H1 (cell line): ENCODE measurements at regions not wholly inside any gene's neighbourhood (a gene's known extent, or its start where the extent isn't known, plus 50 kb on each side); places are given as distances from the start of the nearest gene placed in this dataset.

Experiments used
- CTCF ChIA-PET: fragments of 300-600 bp; sonication (Branson Sonifier 250); formaldehyde crosslinking; loops from one replicate; lab custom pipeline; 2021; ENCODE audit not compliant: partially characterized antibody; lab: Charles Lee
- POLR2A ChIA-PET: fragments of 300-600 bp; sonication (Branson Sonifier 250); formaldehyde crosslinking; loops from one replicate; lab custom pipeline; 2021; ENCODE audit warnings: inconsistent platforms; ENCODE audit not compliant: partially characterized antibody; lab: Charles Lee
- DNase-seq, 2 experiments: peaks; one replicate each; pipeline versions ENCODE4 v3.0.0 to v3.0.0-alpha.2; 2010 to 2022; ENCODE audit warnings: low spot score in 2 of 2, low read depth in 1 of 2, mixed read lengths in 1 of 2
- FAIRE-seq: peaks from 2 replicates; lab custom pipeline; 2011; peaks lifted over from hg19 to GRCh38; lab: Jason Lieb, UNC
- H2AFZ ChIP-seq: 2 replicates; pipeline ENCODE4 v1.8.1; 2012; ENCODE audit warnings: low read length, inconsistent platforms
- H2AK5ac ChIP-seq: 2 replicates; pipeline ENCODE4 v1.6.1; 2013; ENCODE audit warnings: low read depth, low read length
- H2BK120ac ChIP-seq: replicated peaks from 2 replicates; pipeline ENCODE3; 2013; ENCODE audit warnings: low read depth, low read length, inconsistent platforms
- H2BK12ac ChIP-seq: 2 replicates; pipeline ENCODE4 v1.6.1; 2013; ENCODE audit warnings: low read depth, low read length
- H2BK15ac ChIP-seq: 2 replicates; pipeline ENCODE4 v1.6.1; 2013; ENCODE audit warnings: low read length
- H2BK20ac ChIP-seq: 2 replicates; pipeline ENCODE4 v1.6.1; 2013; ENCODE audit warnings: low read length
- H2BK5ac ChIP-seq: 2 replicates; pipeline ENCODE4 v1.6.1; 2013; ENCODE audit warnings: low read depth, low read length
- H3K14ac ChIP-seq: 2 replicates; pipeline ENCODE4 v1.6.1; 2013; ENCODE audit warnings: inconsistent platforms; ENCODE audit not compliant: insufficient read length
- H3K18ac ChIP-seq: 2 replicates; pipeline ENCODE4 v1.6.1; 2013; ENCODE audit warnings: low read length; ENCODE audit errors: extremely low read depth
- H3K23ac ChIP-seq: 2 replicates; pipeline ENCODE4 v1.6.1; 2013; ENCODE audit warnings: inconsistent platforms; ENCODE audit not compliant: insufficient read length
- H3K23me2 ChIP-seq: 2 replicates; pipeline ENCODE4 v1.6.1; 2013; ENCODE audit warnings: low read depth, low read length
- H3K27ac ChIP-seq: 2 replicates; pipeline ENCODE4 v1.6.1; 2011; ENCODE audit warnings: low read depth, low read length, inconsistent platforms
- H3K27me3 ChIP-seq, 4 experiments: replicated peaks in 1 of 4; 1 replicate in 1 of 4; 2 replicates in 3 of 4; pipeline versions ENCODE4 v1.6.1 to v1.8.1; 2011 to 2013; ENCODE audit warnings: low read length in 3 of 4, mild to moderate bottlenecking in 3 of 4, inconsistent platforms in 2 of 4, mixed read lengths in 2 of 4, moderate library complexity in 1 of 4; ENCODE audit not compliant: control insufficient read depth in 3 of 4, insufficient read depth in 3 of 4; ENCODE audit errors: extremely low read depth in 1 of 4
- H3K36me3 ChIP-seq, 4 experiments: 2 replicates each; pipeline versions ENCODE4 v1.6.1 to v1.8.1; 2011 to 2013; ENCODE audit warnings: mild to moderate bottlenecking in 4 of 4, low read length in 3 of 4, moderate library complexity in 2 of 4, control low read depth in 1 of 4, inconsistent platforms in 1 of 4; ENCODE audit not compliant: insufficient read depth in 4 of 4, control insufficient read depth in 2 of 4
- H3K4ac ChIP-seq: replicated peaks from 2 replicates; pipeline ENCODE3; 2013; ENCODE audit warnings: low read length, low read depth, mixed read lengths, inconsistent platforms; ENCODE audit not compliant: insufficient read length
- H3K4me1 ChIP-seq, 4 experiments: replicated peaks in 1 of 4; 1 replicate in 1 of 4; 2 replicates in 3 of 4; pipeline versions ENCODE4 v1.6.1 to v1.8.1; 2011 to 2013; ENCODE audit warnings: low read length in 3 of 4, inconsistent platforms in 2 of 4, mixed read lengths in 1 of 4; ENCODE audit not compliant: insufficient read depth in 4 of 4, control insufficient read depth in 3 of 4
- H3K4me2 ChIP-seq, 2 experiments: 2 replicates each; pipeline versions ENCODE4 v1.6.1 to v1.8.1; 2011 to 2013; ENCODE audit warnings: low read depth in 2 of 2, low read length in 2 of 2, control low read depth in 1 of 2, inconsistent platforms in 1 of 2, mild to moderate bottlenecking in 1 of 2; ENCODE audit not compliant: insufficient read depth in 1 of 2
- H3K4me3 ChIP-seq, 4 experiments: fragments of 200-600, 300-600 bp in 1 of 4; sonication (generic), shearing (Covaris generic), sonication (Bioruptor Twin) in 1 of 4; 2 replicates each; pipeline versions ENCODE4 v1.5.1 to v1.8.1; 2011 to 2016; ENCODE audit warnings: low read length in 4 of 4, low read depth in 3 of 4, control low read depth in 2 of 4, inconsistent platforms in 2 of 4, mild to moderate bottlenecking in 2 of 4, mixed read lengths in 1 of 4, moderate library complexity in 1 of 4; ENCODE audit not compliant: insufficient read depth in 2 of 4; ENCODE audit errors: extremely low read depth in 1 of 4
- H3K56ac ChIP-seq: replicated peaks from 2 replicates; pipeline ENCODE3; 2013; ENCODE audit warnings: low read depth, mild to moderate bottlenecking, mixed read lengths, low read length, inconsistent platforms; ENCODE audit not compliant: insufficient read length
- H3K79me1 ChIP-seq: 2 replicates; pipeline ENCODE4 v1.6.1; 2013; ENCODE audit warnings: low read depth, low read length, control low read depth
- H3K79me2 ChIP-seq, 2 experiments: 2 replicates each; pipeline versions ENCODE4 v1.6.1 to v1.8.1; 2012 to 2013; ENCODE audit warnings: low read length in 2 of 2, mild to moderate bottlenecking in 2 of 2, inconsistent platforms in 1 of 2; ENCODE audit not compliant: insufficient read depth in 2 of 2, control insufficient read depth in 1 of 2
- H3K9ac ChIP-seq, 4 experiments: replicated peaks in 1 of 4; 1 replicate in 1 of 4; 2 replicates in 3 of 4; pipeline versions ENCODE4 v1.6.1 to v1.8.1; 2011 to 2013; ENCODE audit warnings: low read depth in 3 of 4, low read length in 3 of 4, control low read depth in 2 of 4, mild to moderate bottlenecking in 2 of 4, moderate library complexity in 2 of 4, inconsistent platforms in 1 of 4; ENCODE audit errors: extremely low read depth in 1 of 4
- H3K9me3 ChIP-seq, 2 experiments: 2 replicates each; pipeline versions ENCODE4 v1.6.1 to v1.8.1; 2012 to 2013; ENCODE audit warnings: mild to moderate bottlenecking in 2 of 2, moderate library complexity in 2 of 2, control low read depth in 1 of 2, inconsistent platforms in 1 of 2, low read depth in 1 of 2, low read length in 1 of 2, mixed read lengths in 1 of 2; ENCODE audit not compliant: insufficient read depth in 2 of 2
- H4K20me1 ChIP-seq, 2 experiments: replicated peaks in 1 of 2; 2 replicates each; pipeline versions ENCODE3 to v1.8.1; 2011 to 2013; ENCODE audit warnings: inconsistent platforms in 2 of 2, low read length in 2 of 2, mild to moderate bottlenecking in 1 of 2; ENCODE audit not compliant: insufficient read depth in 2 of 2, control insufficient read depth in 1 of 2
- H4K5ac ChIP-seq: 2 replicates; pipeline ENCODE4 v1.6.1; 2013; ENCODE audit warnings: low read length, low read depth, mixed read lengths, inconsistent platforms; ENCODE audit not compliant: insufficient read length
- H4K8ac ChIP-seq: 2 replicates; pipeline ENCODE4 v1.8.0; 2013; ENCODE audit warnings: mild to moderate bottlenecking, moderate library complexity, low read length, inconsistent platforms; ENCODE audit not compliant: insufficient read depth; ENCODE audit errors: extremely low read depth
- H4K91ac ChIP-seq: replicated peaks from 2 replicates; pipeline ENCODE3; 2013; ENCODE audit warnings: low read length, mixed read lengths, inconsistent platforms; ENCODE audit not compliant: insufficient read length
- CBX5 ChIP-seq: fragments of 300-800, 300-1000 bp; sonication (generic); IDR thresholded peaks from 2 replicates; pipeline ENCODE4 v1.7.1; 2016; ENCODE audit warnings: antibody characterized with exemption, low read length, low read depth
- CREB1 ChIP-seq: IDR thresholded peaks from 2 replicates; pipeline ENCODE4 v1.6.1; 2012; ENCODE audit warnings: inconsistent platforms
- FOSL1 ChIP-seq: IDR thresholded peaks from 2 replicates; pipeline ENCODE4 v1.6.1; 2011; ENCODE audit warnings: mild to moderate bottlenecking, low read depth, low read length, moderate library complexity; ENCODE audit not compliant: insufficient read depth
- HDAC2 ChIP-seq, 2 experiments: fragments of 300-600 bp in 1 of 2; sonication (generic) in 1 of 2; IDR thresholded peaks; 2 replicates each; pipeline ENCODE4 v1.6.1; 2011 to 2012; ENCODE audit warnings: low read depth in 2 of 2, low read length in 2 of 2, mild to moderate bottlenecking in 2 of 2, moderate library complexity in 2 of 2, borderline replicate concordance in 1 of 2, inconsistent platforms in 1 of 2
- JUN ChIP-seq: IDR thresholded peaks from 2 replicates; pipeline ENCODE4 v1.6.1; 2011; ENCODE audit warnings: low read depth, mild to moderate bottlenecking, improper control_type of control experiment, low read length
- JUND ChIP-seq: IDR thresholded peaks from 2 replicates; pipeline ENCODE4 v1.6.1; 2011; ENCODE audit warnings: mild to moderate bottlenecking, improper control_type of control experiment, low read length
- PHF8 ChIP-seq: fragments of 200-600 bp; sonication (generic); conservative IDR thresholded peaks from 2 replicates; pipeline ENCODE4 v1.7.1; 2012; ENCODE audit warnings: low read depth, mild to moderate bottlenecking, inconsistent platforms, low read length, moderate library complexity
- POLR2A ChIP-seq, 2 experiments: IDR thresholded peaks; 1 replicate in 1 of 2; 2 replicates in 1 of 2; pipeline ENCODE4 v1.6.1; 2011; ENCODE audit warnings: low read depth in 2 of 2, low read length in 2 of 2, mild to moderate bottlenecking in 2 of 2; ENCODE audit errors: control extremely low read depth in 1 of 2
- SIRT6 ChIP-seq: IDR thresholded peaks from one replicate; pipeline ENCODE4 v1.7.1; 2012; ENCODE audit warnings: low read length, inconsistent platforms
- SP4 ChIP-seq: IDR thresholded peaks from 2 replicates; pipeline ENCODE4 v1.6.1; 2012; ENCODE audit warnings: low read length, inconsistent platforms
- SRF ChIP-seq: IDR thresholded peaks from 2 replicates; pipeline ENCODE4 v1.6.1; 2011; ENCODE audit warnings: mild to moderate bottlenecking, low read depth, low read length, moderate library complexity
- TAF1 ChIP-seq: IDR thresholded peaks from 2 replicates; pipeline ENCODE4 v1.6.1; 2011; ENCODE audit warnings: mild to moderate bottlenecking, low read depth, low read length
- TCF12 ChIP-seq: IDR thresholded peaks from 2 replicates; pipeline ENCODE4 v1.6.1; 2011; ENCODE audit warnings: low read depth, mild to moderate bottlenecking, low read length
- YY1 ChIP-seq: IDR thresholded peaks from 2 replicates; pipeline ENCODE4 v1.6.1; 2011; ENCODE audit warnings: low read depth, mild to moderate bottlenecking, low read length
- ZNF274 ChIP-seq: IDR thresholded peaks from 2 replicates; pipeline ENCODE4 v1.7.0; 2012; ENCODE audit warnings: low read length, borderline replicate concordance; ENCODE audit errors: extremely low read depth
- WGBS, 2 experiments: shearing (Covaris generic) in 1 of 2; methylation state at CpG; one replicate each; pipeline versions ENCODE4 v1.1.6 to v1.1.7; 2013 to 2015; ENCODE audit warnings: low lambda C conversion rate in 2 of 2, mixed read lengths in 2 of 2, inconsistent platforms in 1 of 2, low coverage in 1 of 2, missing lambda C conversion rate in 1 of 2; ENCODE audit not compliant: insufficient replicate concordance in 2 of 2, insufficient coverage in 1 of 2, insufficient read length in 1 of 2; ENCODE audit errors: extremely low coverage in 1 of 2, missing lambda C conversion rate in 1 of 2; 5-methylcytosine and 5-hydroxymethylcytosine counted together

GRCh38 chr5:91521785-91522184 is 138.7 kb upstream of the ARRDC3 start:
- CTCF ChIA-PET, result no interaction called here
- H3K36me3 ChIP-seq, result no peaks in the 10 kb centered on the region

More at GRCh38 chr5:91521785-91522184, 138.7 kb upstream of the ARRDC3 start:
- TF ChIP-seq YY1 (no peak), FOSL1 (no peak), CREB1 (no peak), SIRT6 (no peak), SP4 (no peak), CBX5 (no peak), JUN (no peak), PHF8 (no peak), ZNF274 (no peak), TCF12 (no peak), JUND (no peak), POLR2A (IDR thresholded peaks at IDR 0.05; ENCODE audit: control extremely low read depth in 1 of 2, low read depth in 2 of 2, low read length in 2 of 2) (no peak), SRF (no peak), HDAC2 (IDR thresholded peaks at IDR 0.05; ENCODE audit: borderline replicate concordance in 1 of 2, low read depth in 2 of 2, low read length in 2 of 2) (no peak), TAF1 (no peak)
- Histone ChIP-seq H4K8ac (no peak overlapping the region), H2AK5ac (no peak overlapping the region), H4K5ac (no peak overlapping the region), H3K4me1 (no peaks in the 10 kb centered on the region), H4K91ac (no peak overlapping the region), H2BK20ac (no peak overlapping the region), H3K18ac (no peak overlapping the region), H3K4ac (no peak overlapping the region), H2BK120ac (no peak overlapping the region), H3K27me3 (no peaks in the 10 kb centered on the region), H3K79me1 (no peaks in the 10 kb centered on the region), H2AFZ (no peak overlapping the region), H3K14ac (no peak overlapping the region), H3K23me2 (no peaks in the 10 kb centered on the region), H2BK12ac (no peak overlapping the region), H3K4me3 (no peak overlapping the region), H3K27ac (no peak overlapping the region), H3K56ac (no peak overlapping the region), H2BK15ac (no peak overlapping the region), H3K79me2 (no peaks in the 10 kb centered on the region), H3K4me2 (no peak overlapping the region), H3K9me3 (no peaks in the 10 kb centered on the region), H2BK5ac (no peak overlapping the region), H4K20me1 (no peaks in the 10 kb centered on the region), H3K9ac (no peak overlapping the region), H3K23ac (no peak overlapping the region)
- FAIRE-seq, result no peak
- WGBS, 2 experiments, result 84 to 100% methylated on average over 1 to 5 of the region's 5 CpGs
- DNase-seq, result no peak
- POLR2A ChIA-PET, result no interaction called here
